SK-N-SH (cell line): ENCODE measurements at regions not wholly inside any gene's neighbourhood (a gene's known extent, or its start where the extent isn't known, plus 50 kb on each side); places are given as distances from the start of the nearest gene placed in this dataset.
"Not testable (repeated sequence)": the region's sequence is repeated elsewhere in the genome, so short reads cannot be mapped to it uniquely, and the experiment has no call there.

Experiments used
- CHD2 ChIP-seq: fragments of 150-350 bp; IDR thresholded peaks from 2 replicates; pipeline ENCODE4 v1.6.1; 2018; ENCODE audit warnings: low read length; ENCODE audit not compliant: partially characterized antibody
- CTCF ChIP-seq: fragments of 200-600 bp; sonication (generic); IDR thresholded peaks from 2 replicates; pipeline ENCODE4 v1.6.1; 2017; ENCODE audit warnings: antibody characterized with exemption, mild to moderate bottlenecking, moderate library complexity
- NRF1 ChIP-seq: IDR thresholded peaks from 2 replicates; pipeline ENCODE4 v1.6.1; 2012; ENCODE audit warnings: low read depth, mild to moderate bottlenecking, low read length
- RAD21 ChIP-seq: IDR thresholded peaks from 2 replicates; pipeline ENCODE4 v1.6.1; 2012; ENCODE audit warnings: mild to moderate bottlenecking, low read length
- REST ChIP-seq: IDR thresholded peaks from 2 replicates; pipeline ENCODE4 v1.6.1; 2012; ENCODE audit warnings: mild to moderate bottlenecking, low read depth, low read length, moderate library complexity
- USF1 ChIP-seq: IDR thresholded peaks from 2 replicates; pipeline ENCODE4 v1.4.0; 2012; ENCODE audit warnings: low read depth, borderline replicate concordance

- not testable (repeated sequence) for TF ChIP-seq CTCF, RAD21, NRF1, CHD2, USF1, REST
Observed at GRCh38 chr5:35531553-35531952, 86.1 kb upstream of the SPEF2 start.
